Ishikawa (cell line): ENCODE measurements at regions not wholly inside any gene's neighbourhood (a gene's known extent, or its start where the extent isn't known, plus 50 kb on each side); places are given as distances from the start of the nearest gene placed in this dataset.

Experiments
- CEBPB ChIP-seq: IDR thresholded peaks from 2 replicates; pipeline ENCODE4 v1.6.1; 2012
- CREB1 ChIP-seq: IDR thresholded peaks from 2 replicates; pipeline ENCODE4 v1.6.1; 2012; ENCODE audit warnings: low read depth
- EGR1 ChIP-seq: IDR thresholded peaks from 2 replicates; pipeline ENCODE4 v1.6.1; 2012
- EP300 ChIP-seq: IDR thresholded peaks from 2 replicates; pipeline ENCODE4 v1.6.1; 2012; ENCODE audit warnings: borderline replicate concordance
- FOXM1 ChIP-seq: IDR thresholded peaks from 2 replicates; pipeline ENCODE4 v1.6.1; 2012; ENCODE audit warnings: low read depth, borderline replicate concordance
- NFIC ChIP-seq: IDR thresholded peaks from 2 replicates; pipeline ENCODE4 v1.6.1; 2012
- RAD21 ChIP-seq: IDR thresholded peaks from 2 replicates; pipeline ENCODE4 v1.6.1; 2012; ENCODE audit warnings: low read depth
- REST ChIP-seq: IDR thresholded peaks from 2 replicates; pipeline ENCODE4 v1.6.1; 2012; ENCODE audit warnings: low read depth, mild to moderate bottlenecking
- TAF1 ChIP-seq: IDR thresholded peaks from 2 replicates; pipeline ENCODE4 v1.6.1; 2012; ENCODE audit warnings: low read depth, mild to moderate bottlenecking
- TCF12 ChIP-seq: IDR thresholded peaks from 2 replicates; pipeline ENCODE4 v1.6.1; 2012; ENCODE audit warnings: low read depth
- TEAD4 ChIP-seq: IDR thresholded peaks from 2 replicates; pipeline ENCODE4 v1.6.1; 2012
- YY1 ChIP-seq: IDR thresholded peaks from 2 replicates; pipeline ENCODE4 v1.6.1; 2012; ENCODE audit warnings: low read depth
- ZBTB7A ChIP-seq: IDR thresholded peaks from 2 replicates; pipeline ENCODE4 v1.6.1; 2012; ENCODE audit warnings: low read depth
- TF ChIP-seq, protein P1 (sequence below): IDR thresholded peaks from 2 replicates; pipeline ENCODE4 v1.6.1; 2012
- TF ChIP-seq, protein P2 (sequence below): IDR thresholded peaks from 2 replicates; pipeline ENCODE4 v1.6.1; 2012

DNA sequence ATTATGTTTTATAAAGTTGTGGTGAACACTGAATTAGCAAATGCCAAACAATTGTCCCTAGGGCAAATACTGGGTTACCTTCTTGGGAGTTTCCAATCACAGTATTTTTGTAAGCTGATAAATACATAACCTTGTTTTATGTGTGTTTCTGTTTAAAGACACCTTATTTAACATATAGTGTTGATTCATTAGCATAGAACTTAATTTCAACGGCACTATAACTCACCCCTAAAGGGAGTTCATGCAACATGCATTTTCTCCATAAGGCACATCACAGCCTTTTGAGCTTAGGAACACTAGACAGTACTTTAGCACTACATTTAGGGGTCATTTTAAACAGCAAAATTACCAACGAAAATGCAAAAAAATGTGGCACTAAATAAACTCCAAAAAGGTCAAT is 74.2 kb upstream of the TYRP1 start:
- TF ChIP-seq, protein P1, sequence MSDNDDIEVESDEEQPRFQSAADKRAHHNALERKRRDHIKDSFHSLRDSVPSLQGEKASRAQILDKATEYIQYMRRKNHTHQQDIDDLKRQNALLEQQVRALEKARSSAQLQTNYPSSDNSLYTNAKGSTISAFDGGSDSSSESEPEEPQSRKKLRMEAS = no peak

DNA sequence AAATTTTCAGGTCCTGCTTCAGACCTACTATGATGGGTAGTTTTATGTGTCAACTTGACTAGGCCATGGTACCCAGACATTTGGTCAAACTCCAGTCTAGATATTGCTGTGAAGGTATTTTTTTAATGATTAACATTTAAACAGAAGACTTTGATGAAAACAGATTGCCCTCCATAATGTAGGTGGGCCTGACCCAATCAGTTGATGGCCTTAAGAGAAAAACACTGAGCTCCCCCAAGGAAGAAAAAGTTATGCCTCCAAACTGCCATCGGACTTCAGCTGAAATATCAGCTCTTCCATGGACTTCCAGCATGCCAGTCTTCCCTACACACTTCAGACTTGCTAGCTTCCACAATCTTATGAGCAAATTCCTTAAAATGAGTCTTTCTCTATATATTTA is 67.3 kb upstream of the TYRP1 start:
- TF ChIP-seq ZBTB7A (no peak), CEBPB (no peak), REST (no peak), TEAD4 (no peak)

- no peak for TF ChIP-seq TCF12
- TF ChIP-seq EGR1 = no peak
- TF ChIP-seq, protein P1 = no peak
- no peak for TF ChIP-seq REST
These were observed 66.1 kb upstream of the TYRP1 start for GRCh38 chr9:12627096-12627495.

DNA sequence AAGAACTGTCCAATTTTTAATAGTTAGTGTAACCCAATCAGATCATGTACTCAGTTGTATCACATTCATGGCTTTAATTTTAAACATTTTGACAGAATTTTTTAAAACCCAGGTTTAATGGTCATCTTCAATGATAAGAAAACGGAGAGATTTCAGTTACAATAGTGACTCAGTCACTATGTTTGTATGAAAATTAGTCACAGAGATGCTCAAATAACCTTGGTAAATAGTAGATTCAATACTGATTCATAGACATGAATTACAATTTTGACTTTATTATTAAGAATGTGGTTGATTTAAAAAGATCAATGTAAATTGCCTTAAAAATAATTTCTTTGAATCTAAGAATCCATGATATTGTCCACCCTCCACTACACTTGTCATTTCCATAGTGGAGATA is 64.6 kb upstream of the TYRP1 start:
- TF ChIP-seq TEAD4 = no peak
- TF ChIP-seq EGR1 = no peak
- no peak for TF ChIP-seq ZBTB7A
- TF ChIP-seq CREB1 = no peak
- no peak for TF ChIP-seq RAD21
- no peak for TF ChIP-seq TAF1
- no peak for TF ChIP-seq REST
- no peak for TF ChIP-seq EP300
- no peak for TF ChIP-seq YY1
- no peak for TF ChIP-seq NFIC

GRCh38 chr9:12629067-12629466 is 64.1 kb upstream of the TYRP1 start:
- TF ChIP-seq EGR1 (no peak), YY1 (no peak), CEBPB (no peak), EP300 (no peak), CREB1 (no peak), ZBTB7A (no peak), FOXM1 (no peak), TAF1 (no peak), NFIC (no peak), TCF12 (no peak), TEAD4 (no peak), REST (no peak)
- TF ChIP-seq, protein P1 = no peak

DNA sequence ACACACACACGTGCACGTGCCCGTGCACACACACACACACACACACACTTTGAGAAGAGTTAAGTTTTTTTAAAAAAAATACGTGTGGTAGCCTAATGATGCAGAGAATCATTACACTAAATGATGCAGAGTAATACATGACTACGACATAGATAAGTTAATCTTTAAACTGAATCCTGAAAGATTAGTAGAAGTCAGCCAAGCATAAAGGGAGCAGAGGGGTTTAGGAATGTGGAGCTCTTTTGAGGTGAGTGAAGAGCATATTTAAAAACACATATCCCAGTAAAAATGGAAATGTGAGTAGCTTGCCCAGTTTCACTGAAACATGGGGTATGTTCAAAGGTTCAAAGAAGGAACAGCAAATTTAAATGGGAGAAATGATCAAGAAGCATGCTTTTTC is 61.3 kb upstream of the TYRP1 start:
- TF ChIP-seq REST (no peak), NFIC (no peak), FOXM1 (no peak), YY1 (no peak), TCF12 (no peak), TEAD4 (no peak), CREB1 (no peak), CEBPB (no peak), RAD21 (no peak), EP300 (no peak)
- TF ChIP-seq, protein P2, sequence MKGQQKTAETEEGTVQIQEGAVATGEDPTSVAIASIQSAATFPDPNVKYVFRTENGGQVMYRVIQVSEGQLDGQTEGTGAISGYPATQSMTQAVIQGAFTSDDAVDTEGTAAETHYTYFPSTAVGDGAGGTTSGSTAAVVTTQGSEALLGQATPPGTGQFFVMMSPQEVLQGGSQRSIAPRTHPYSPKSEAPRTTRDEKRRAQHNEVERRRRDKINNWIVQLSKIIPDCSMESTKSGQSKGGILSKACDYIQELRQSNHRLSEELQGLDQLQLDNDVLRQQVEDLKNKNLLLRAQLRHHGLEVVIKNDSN = no peak
